Activated CD4-positive, alpha-beta memory T cell treated with anti-CD3 and anti-CD28 coated beads for 36 hours (primary cell): ENCODE measurements at regions not wholly inside any gene's neighbourhood (a gene's known extent, or its start where the extent isn't known, plus 50 kb on each side); places are given as distances from the start of the nearest gene placed in this dataset.

Experiments
- CTCF ChIA-PET: fragments of 350-600 bp; sonication (Branson Sonifier 250); formaldehyde crosslinking; loops from one replicate; lab custom pipeline; 2021; ENCODE audit warnings: antibody characterized with exemption, inconsistent platforms; lab: Charles Lee
- POLR2A ChIA-PET: fragments of 350-600 bp; sonication (Branson Sonifier 250); formaldehyde crosslinking; loops from one replicate; lab custom pipeline; 2021; ENCODE audit warnings: antibody characterized with exemption; lab: Charles Lee
- DNase-seq: peaks from one replicate; pipeline ENCODE4 v3.0.0-alpha.2; 2020
- H3K27ac Mint-ChIP-seq: one replicate; pipeline ENCODE4 v1.8.0; 2021; ENCODE audit warnings: mixed read lengths
- H3K27me3 Mint-ChIP-seq: one replicate; pipeline ENCODE4 v1.8.0; 2021; ENCODE audit warnings: mixed read lengths
- H3K36me3 Mint-ChIP-seq: one replicate; pipeline ENCODE4 v1.8.0; 2021; ENCODE audit warnings: mixed read lengths
- H3K4me1 Mint-ChIP-seq: one replicate; pipeline ENCODE4 v1.8.0; 2021; ENCODE audit warnings: low read depth, mixed read lengths
- H3K4me3 Mint-ChIP-seq: one replicate; pipeline ENCODE4 v1.8.0; 2021; ENCODE audit warnings: mild to moderate bottlenecking, mixed read lengths
- H3K9me3 Mint-ChIP-seq: one replicate; pipeline ENCODE4 v1.8.0; 2021; ENCODE audit warnings: mixed read lengths
- intact Hi-C: fragments of 100-400 bp; cut with micrococcal nuclease; formaldehyde crosslinking; loops from one replicate; pipeline ENCODE4 v1.15.1; 2023

DNA sequence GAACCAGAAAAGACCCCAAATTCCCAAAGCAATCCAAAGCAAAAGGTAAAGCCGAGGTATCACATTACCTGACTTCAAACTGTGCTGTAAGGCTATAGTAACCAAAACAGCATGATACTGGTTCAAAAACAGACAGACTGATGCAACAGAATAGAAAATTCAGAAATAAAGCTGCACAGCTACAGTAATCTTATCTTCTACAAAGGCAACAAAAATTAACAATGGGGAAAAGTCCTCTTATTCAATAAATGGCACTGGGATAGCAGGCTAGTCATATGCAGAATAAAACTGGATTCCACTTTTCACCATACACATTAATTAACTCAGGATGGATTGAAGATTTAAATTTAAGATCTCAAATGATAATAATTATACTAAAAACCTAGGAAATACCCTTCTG is 392.6 kb upstream of the CBLB start:
- CTCF ChIA-PET = no interaction called here
- intact Hi-C loops = no loop called here
- no peaks in the 10 kb centered on the region for H3K9me3 Mint-ChIP-seq
- H3K4me1 Mint-ChIP-seq = peaks cover 3% of the 10 kb centered on the region
- H3K27me3 Mint-ChIP-seq = no peaks in the 10 kb centered on the region
- POLR2A ChIA-PET = no interaction called here
- DNase-seq = no peak
- H3K4me3 Mint-ChIP-seq = no peak overlapping the region
- no peak overlapping the region for H3K27ac Mint-ChIP-seq
- H3K36me3 Mint-ChIP-seq = no peaks in the 10 kb centered on the region

DNA sequence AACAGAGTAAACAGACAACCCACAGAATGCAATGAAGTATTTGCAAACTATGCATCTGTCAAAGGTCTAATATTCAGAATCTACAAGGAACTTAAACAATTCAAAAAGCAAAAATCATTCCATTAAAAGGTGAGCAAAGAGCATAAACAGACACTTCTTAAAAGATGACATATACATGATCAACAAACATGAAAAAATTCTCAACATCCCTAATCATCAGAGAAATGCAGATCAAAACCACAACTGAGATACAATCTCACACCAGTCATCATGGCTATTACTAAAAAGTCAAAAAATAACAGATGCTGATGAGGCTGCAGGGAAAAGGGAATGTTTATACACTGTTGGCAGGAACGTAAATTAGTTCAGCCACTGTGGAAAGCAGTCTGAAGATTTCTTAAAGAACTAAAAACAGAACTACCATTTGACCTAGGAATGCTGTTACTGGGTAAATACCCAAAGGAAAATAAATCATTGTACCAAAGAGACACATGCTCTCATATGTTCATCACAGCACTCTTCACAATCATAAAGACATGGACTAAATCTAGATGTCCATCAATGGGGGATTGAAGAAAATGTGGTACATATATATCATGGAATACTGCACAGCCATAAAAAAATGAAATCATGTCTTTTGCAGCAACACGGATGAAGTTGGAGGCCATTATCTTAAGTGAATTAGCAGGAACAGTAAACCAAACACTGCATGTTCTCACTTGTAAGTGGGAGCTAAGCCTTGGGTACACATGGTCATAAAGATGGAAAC is 393.3 kb upstream of the CBLB start:
- POLR2A ChIA-PET = no interaction called here
- no peak overlapping the region for H3K4me3 Mint-ChIP-seq
- no peak for DNase-seq
- H3K4me1 Mint-ChIP-seq = peaks cover 3% of the 10 kb centered on the region
- H3K27ac Mint-ChIP-seq = no peak overlapping the region
- no peaks in the 10 kb centered on the region for H3K27me3 Mint-ChIP-seq
- intact Hi-C loops = no loop called here
- H3K36me3 Mint-ChIP-seq = no peaks in the 10 kb centered on the region
- CTCF ChIA-PET = no interaction called here
- no peaks in the 10 kb centered on the region for H3K9me3 Mint-ChIP-seq

DNA sequence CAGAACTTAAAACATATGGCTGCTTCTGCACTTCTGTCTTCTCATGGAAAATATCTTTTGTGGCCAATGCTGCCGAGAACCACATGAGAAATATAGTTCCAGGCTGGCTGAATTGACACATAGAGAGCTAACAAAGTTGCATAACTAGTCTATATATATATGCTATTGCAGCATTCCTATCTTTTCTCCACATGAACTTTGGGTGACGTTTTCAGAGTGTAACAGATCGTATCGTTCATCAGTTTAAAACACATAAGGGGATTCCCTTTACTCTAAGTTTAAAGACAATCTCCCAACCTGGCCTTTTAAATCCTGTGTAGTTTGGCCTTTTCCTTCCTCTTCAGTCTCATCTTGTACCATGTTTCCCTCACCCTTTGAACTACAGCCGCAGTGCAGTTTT is 394.2 kb upstream of the CBLB start:
- Mint-ChIP-seq H3K36me3 (no peaks in the 10 kb centered on the region), H3K27ac (no peak overlapping the region), H3K4me3 (no peak overlapping the region), H3K4me1 (peaks cover 3% of the 10 kb centered on the region), H3K27me3 (no peaks in the 10 kb centered on the region), H3K9me3 (no peaks in the 10 kb centered on the region)
- POLR2A ChIA-PET = no interaction called here
- CTCF ChIA-PET = no interaction called here
- no peak for DNase-seq
- intact Hi-C loops = no loop called here

DNA sequence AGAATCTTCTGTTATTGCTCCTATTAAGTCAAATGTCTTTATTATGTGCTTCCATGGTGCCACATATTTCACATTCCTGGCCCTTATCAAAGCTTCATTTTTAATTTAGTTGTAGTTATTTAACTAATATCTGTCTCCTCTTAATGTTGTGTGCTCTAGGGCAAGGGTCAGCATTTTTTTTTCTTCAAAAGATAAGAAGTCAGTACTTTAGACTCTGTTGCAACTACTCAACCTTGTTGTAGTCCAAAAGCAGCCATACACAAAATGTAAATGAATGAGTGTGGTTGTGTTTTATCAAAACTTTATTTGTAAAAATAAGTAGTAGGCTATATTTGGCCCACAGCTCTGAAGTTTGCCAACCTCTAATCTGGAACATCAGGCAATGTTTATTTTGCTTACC is 394.7 kb upstream of the CBLB start:
- intact Hi-C loops = no loop called here
- ChIA-PET POLR2A (no interaction called here), CTCF (no interaction called here)
- no peaks in the 10 kb centered on the region for H3K36me3 Mint-ChIP-seq
- no peaks in the 10 kb centered on the region for H3K27me3 Mint-ChIP-seq
- H3K4me1 Mint-ChIP-seq = peaks cover 3% of the 10 kb centered on the region
- no peak for DNase-seq
- H3K4me3 Mint-ChIP-seq = no peak overlapping the region
- no peak overlapping the region for H3K27ac Mint-ChIP-seq
- H3K9me3 Mint-ChIP-seq = no peaks in the 10 kb centered on the region

DNA sequence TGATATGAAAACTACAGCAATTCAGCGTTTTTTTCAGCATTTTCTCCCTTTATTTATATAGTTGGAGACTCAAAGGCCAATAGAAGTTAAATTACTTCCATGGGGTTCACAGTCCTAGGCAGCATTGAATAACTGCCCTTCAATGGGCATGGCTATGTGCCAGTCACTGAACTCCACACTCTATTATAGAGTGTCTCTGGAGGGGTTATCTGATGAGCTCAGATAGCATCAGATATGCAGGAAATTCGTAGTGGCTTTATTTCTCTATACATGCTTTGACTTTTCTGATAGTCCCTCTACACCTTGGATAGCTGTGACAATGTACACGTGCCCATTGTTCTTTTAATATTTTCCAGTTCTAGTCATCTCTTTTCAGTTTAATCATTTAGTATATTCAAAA is 396.9 kb upstream of the CBLB start:
- peaks cover 3% of the 10 kb centered on the region for H3K4me1 Mint-ChIP-seq
- no peaks in the 10 kb centered on the region for H3K9me3 Mint-ChIP-seq
- ChIA-PET POLR2A (no interaction called here), CTCF (no interaction called here)
- no peak overlapping the region for H3K4me3 Mint-ChIP-seq
- no peak overlapping the region for H3K27ac Mint-ChIP-seq
- intact Hi-C loops = no loop called here
- H3K36me3 Mint-ChIP-seq = no peaks in the 10 kb centered on the region
- no peaks in the 10 kb centered on the region for H3K27me3 Mint-ChIP-seq
- no peak for DNase-seq

DNA sequence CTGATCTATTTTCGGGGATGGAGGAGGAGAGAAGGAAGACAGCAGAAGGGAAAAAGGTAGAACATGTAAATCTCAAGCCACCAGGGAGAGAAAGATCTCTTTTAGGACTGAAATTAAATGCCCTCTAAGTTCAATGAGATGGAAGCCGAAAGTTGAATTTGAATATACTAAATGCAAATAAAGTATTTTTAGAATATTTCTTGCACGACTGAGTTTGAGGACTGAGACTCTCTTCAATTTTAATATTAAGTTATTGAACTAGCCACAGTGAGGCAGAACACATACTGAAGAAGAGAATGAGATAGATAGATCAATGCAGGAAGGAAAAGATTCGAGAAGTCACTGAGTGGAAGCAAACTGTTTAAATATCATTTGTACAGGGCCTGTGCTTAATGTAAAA is 399.9 kb upstream of the CBLB start:
- DNase-seq = no peak
- Mint-ChIP-seq H3K27ac (no peak overlapping the region), H3K9me3 (no peaks in the 10 kb centered on the region), H3K4me1 (no peaks in the 10 kb centered on the region), H3K4me3 (no peak overlapping the region), H3K27me3 (no peaks in the 10 kb centered on the region), H3K36me3 (no peaks in the 10 kb centered on the region)
- CTCF ChIA-PET = interaction anchor here (0.7 to 0.9 kb wide), 2 partner anchors 13 to 52 kb away, joined by 3 read pairs; no protein-coding TSS in a partner anchor
- POLR2A ChIA-PET = no interaction called here
- intact Hi-C loops = no loop called here

- no peaks in the 10 kb centered on the region for H3K27me3 Mint-ChIP-seq
- ChIA-PET CTCF (no interaction called here), POLR2A (no interaction called here)
- H3K4me3 Mint-ChIP-seq = no peak overlapping the region
- peaks cover 14% of the 10 kb centered on the region for H3K4me1 Mint-ChIP-seq
- H3K9me3 Mint-ChIP-seq = peaks cover 10% of the 10 kb centered on the region
- DNase-seq = no peak
- intact Hi-C loops = no loop called here
- H3K36me3 Mint-ChIP-seq = no peaks in the 10 kb centered on the region
- H3K27ac Mint-ChIP-seq = no peak overlapping the region
These were observed 403.5 kb upstream of the CBLB start for GRCh38 chr3:106272302-106272701.

- peaks cover 18% of the 10 kb centered on the region for H3K4me1 Mint-ChIP-seq
- DNase-seq = no peak
- H3K36me3 Mint-ChIP-seq = no peaks in the 10 kb centered on the region
- ChIA-PET CTCF (no interaction called here), POLR2A (no interaction called here)
- H3K27me3 Mint-ChIP-seq = no peaks in the 10 kb centered on the region
- peaks cover 10% of the 10 kb centered on the region for H3K9me3 Mint-ChIP-seq
- H3K4me3 Mint-ChIP-seq = no peak overlapping the region
- H3K27ac Mint-ChIP-seq = no peak overlapping the region
- intact Hi-C loops = no loop called here
These were observed 406.8 kb upstream of the CBLB start for GRCh38 chr3:106275592-106275991.

DNA sequence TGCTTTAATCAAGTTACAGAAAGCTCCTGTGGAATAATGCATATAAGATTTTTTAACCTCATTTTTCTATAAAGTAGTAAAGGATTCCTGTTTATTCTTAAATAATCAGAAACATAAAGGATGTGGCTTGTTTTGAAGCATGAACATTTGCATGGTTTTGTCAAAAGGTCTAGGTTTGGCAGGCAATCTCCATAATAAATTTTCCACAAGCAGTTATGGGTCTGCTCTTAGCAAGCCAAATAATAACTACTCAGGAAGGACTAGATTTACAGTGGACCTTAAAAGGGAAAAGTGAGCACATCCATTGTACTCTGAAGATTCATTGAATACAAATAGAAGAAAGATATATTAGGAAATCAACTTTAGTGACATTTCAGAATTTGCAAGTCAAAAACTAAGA is 407.3 kb upstream of the CBLB start:
- no peak for DNase-seq
- Mint-ChIP-seq H3K27me3 (no peaks in the 10 kb centered on the region), H3K4me3 (no peak overlapping the region), H3K36me3 (no peaks in the 10 kb centered on the region), H3K4me1 (peaks cover 18% of the 10 kb centered on the region), H3K27ac (no peak overlapping the region), H3K9me3 (peaks cover 10% of the 10 kb centered on the region)
- ChIA-PET POLR2A (no interaction called here), CTCF (no interaction called here)
- intact Hi-C loops = no loop called here

- POLR2A ChIA-PET = no interaction called here
- Mint-ChIP-seq H3K36me3 (no peaks in the 10 kb centered on the region), H3K4me1 (peaks cover 18% of the 10 kb centered on the region), H3K27ac (no peak overlapping the region), H3K27me3 (no peaks in the 10 kb centered on the region), H3K4me3 (no peak overlapping the region), H3K9me3 (peaks cover 10% of the 10 kb centered on the region)
- DNase-seq = no peak
- intact Hi-C loops = no loop called here
- CTCF ChIA-PET = interaction anchor here (0.7 kb wide), 1 partner anchor 588 kb away, joined by 3 read pairs; no protein-coding TSS in a partner anchor
These were observed 408.2 kb upstream of the CBLB start for GRCh38 chr3:106276755-106277612.

- intact Hi-C loops = no loop called here
- Mint-ChIP-seq H3K27me3 (no peaks in the 10 kb centered on the region), H3K4me1 (peaks cover 18% of the 10 kb centered on the region), H3K27ac (no peak overlapping the region), H3K4me3 (no peak overlapping the region), H3K9me3 (peaks cover 10% of the 10 kb centered on the region), H3K36me3 (no peaks in the 10 kb centered on the region)
- CTCF ChIA-PET = interaction anchor here (0.7 kb wide), 1 partner anchor 589 kb away, joined by 3 read pairs; no protein-coding TSS in a partner anchor
- POLR2A ChIA-PET = no interaction called here
- no peak for DNase-seq
These were observed 408.9 kb upstream of the CBLB start for GRCh38 chr3:106277731-106278130.

DNA sequence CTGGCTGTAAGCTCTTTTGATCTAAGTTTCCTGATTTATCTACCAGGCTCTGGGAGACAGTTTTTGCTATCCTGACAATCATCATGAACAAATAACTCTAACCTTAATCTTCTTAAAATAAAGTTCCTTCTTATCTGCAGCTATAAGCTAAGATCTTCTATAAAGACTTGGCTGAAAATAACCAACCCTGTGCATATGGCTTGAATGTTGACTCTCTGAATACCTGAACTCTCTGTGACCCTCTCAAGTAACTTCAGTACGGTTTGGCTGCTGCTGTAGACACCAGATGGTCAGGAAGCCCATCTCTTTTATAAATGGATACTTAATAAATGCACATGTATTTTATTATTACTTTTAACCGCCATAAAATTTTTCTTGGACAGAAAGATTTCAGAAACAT is 412.4 kb upstream of the CBLB start:
- Mint-ChIP-seq H3K9me3 (no peaks in the 10 kb centered on the region), H3K27me3 (no peaks in the 10 kb centered on the region), H3K36me3 (no peaks in the 10 kb centered on the region), H3K4me1 (peaks cover 13% of the 10 kb centered on the region), H3K27ac (no peak overlapping the region), H3K4me3 (no peak overlapping the region)
- CTCF ChIA-PET = no interaction called here
- POLR2A ChIA-PET = no interaction called here
- DNase-seq = no peak
- intact Hi-C loops = no loop called here
